GM12892 (cell line): ENCODE measurements at regions not wholly inside any gene's neighbourhood (a gene's known extent, or its start where the extent isn't known, plus 50 kb on each side); places are given as distances from the start of the nearest gene placed in this dataset.
"Not testable (repeated sequence)": the region's sequence is repeated elsewhere in the genome, so short reads cannot be mapped to it uniquely, and the experiment has no call there.

Source experiments
- POLR2A ChIP-seq: IDR thresholded peaks from 2 replicates; pipeline ENCODE4 v1.6.1; 2011; ENCODE audit warnings: low read depth, low read length, control low read depth
- POLR2AphosphoS5 ChIP-seq: IDR thresholded peaks from 2 replicates; pipeline ENCODE4 v1.6.1; 2011; ENCODE audit warnings: low read depth, low read length, control low read depth
- TAF1 ChIP-seq: IDR thresholded peaks from 2 replicates; pipeline ENCODE4 v1.6.1; 2011; ENCODE audit warnings: low read depth, mild to moderate bottlenecking, control low read depth, low read length, borderline replicate concordance

DNA sequence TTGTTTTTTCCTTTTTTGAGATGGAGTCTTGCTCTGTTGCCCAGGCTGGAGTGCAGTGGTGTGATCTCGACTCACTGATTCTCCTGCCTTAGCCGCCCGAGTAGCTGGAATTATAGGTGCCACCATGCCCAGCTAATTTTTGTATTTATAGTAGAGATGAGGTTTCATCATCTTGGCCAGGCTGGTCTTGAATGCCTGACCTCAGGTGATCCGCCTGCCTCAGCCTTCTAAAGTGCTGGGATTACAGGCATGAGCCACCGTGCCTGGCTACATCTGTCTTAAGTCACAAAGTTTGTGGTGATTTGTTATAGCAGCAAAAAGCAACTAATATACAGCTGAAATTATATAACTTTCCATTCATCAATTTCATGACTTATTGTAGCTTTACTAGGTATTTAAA is 198.2 kb downstream of the JCAD start:
- TF ChIP-seq POLR2AphosphoS5, POLR2A, TAF1: not testable (repeated sequence)
